Breast epithelium (tissue), 3 donors: ENCODE measurements at regions not wholly inside any gene's neighbourhood (a gene's known extent, or its start where the extent isn't known, plus 50 kb on each side); places are given as distances from the start of the nearest gene placed in this dataset.

ENCODE experiments used
- CTCF ChIP-seq, 3 donors: fragments of 450-650 bp; IDR thresholded peaks; one replicate each; pipeline ENCODE4 v1.5.1; 2016 to 2017; ENCODE audit warnings: antibody characterized with exemption in 3 of 3, mild to moderate bottlenecking in 3 of 3, moderate library complexity in 3 of 3
- POLR2AphosphoS5 ChIP-seq, 3 donors: sonication (generic); formaldehyde crosslinking; IDR thresholded peaks; one replicate each; pipeline ENCODE4 v1.6.1; 2017; ENCODE audit warnings: antibody characterized with exemption in 3 of 3

DNA sequence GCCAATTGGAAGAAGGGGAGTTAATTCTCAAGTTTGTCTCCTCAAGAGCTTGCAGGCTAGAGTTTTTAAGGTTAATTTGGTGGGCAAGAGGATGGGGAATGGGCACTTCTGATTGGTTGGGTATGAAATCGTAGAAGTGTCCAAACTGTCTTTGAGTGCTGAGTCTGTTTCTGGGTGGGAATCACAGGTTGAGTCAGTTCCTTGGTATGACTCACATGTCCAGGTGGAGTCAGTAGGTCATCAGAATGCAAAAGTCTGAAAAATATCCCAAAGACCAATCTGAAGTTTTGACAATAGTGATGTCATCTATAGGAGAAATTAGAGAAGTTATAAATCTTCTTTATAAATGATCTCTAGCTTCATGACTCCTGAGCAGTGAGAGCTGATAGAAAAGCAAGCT, 1252.2 kb downstream of the REEP3 start:
- no peak for TF ChIP-seq POLR2AphosphoS5 (IDR thresholded peaks at IDR 0.05)
- no peak for TF ChIP-seq CTCF (IDR thresholded peaks at IDR 0.05)
